Stimulated activated CD4-positive, alpha-beta T cell treated with anti-CD3 and anti-CD28 coated beads, Interleukin-2, amount 100 ng/mL, for 48 hours (primary cell): ENCODE measurements at regions not wholly inside any gene's neighbourhood (a gene's known extent, or its start where the extent isn't known, plus 50 kb on each side); places are given as distances from the start of the nearest gene placed in this dataset.

Experiments
- DNase-seq, 2 donors: peaks; one replicate each; pipeline ENCODE4 v3.0.0-alpha.2; 2020

GRCh38 chr5:143481697-143482531, 78.4 kb upstream of the NR3C1 start:
- no peak for DNase-seq

- DNase-seq, result no peak
Observed at GRCh38 chr5:143480001-143480400, 76.5 kb upstream of the NR3C1 start.

- no peak for DNase-seq
Observed at GRCh38 chr5:143479394-143479793, 75.9 kb upstream of the NR3C1 start.

GRCh38 chr5:143476601-143477211, 73.2 kb upstream of the NR3C1 start:
- no peak for DNase-seq

GRCh38 chr5:143474616-143475015, 71.1 kb upstream of the NR3C1 start:
- no peak for DNase-seq

- DNase-seq, result no peak
Observed at GRCh38 chr5:143473481-143473880, 70.0 kb upstream of the NR3C1 start.

GRCh38 chr5:143472576-143472975, 69.1 kb upstream of the NR3C1 start:
- no peak for DNase-seq

GRCh38 chr5:143471666-143472464, 68.4 kb upstream of the NR3C1 start:
- no peak for DNase-seq

GRCh38 chr5:143471041-143471509, 67.6 kb upstream of the NR3C1 start:
- DNase-seq, result no peak

- no peak for DNase-seq
Observed at GRCh38 chr5:143470120-143470519, 66.6 kb upstream of the NR3C1 start.

GRCh38 chr5:143469125-143469524, 65.6 kb upstream of the NR3C1 start:
- DNase-seq, result no peak

- DNase-seq, result no peak
Observed at GRCh38 chr5:143466632-143467031, 63.1 kb upstream of the NR3C1 start.

- DNase-seq, result no peak
Observed at GRCh38 chr5:143464723-143465490, 61.4 kb upstream of the NR3C1 start.

- no peak for DNase-seq
Observed at GRCh38 chr5:143462431-143462830, 58.9 kb upstream of the NR3C1 start.

- no peak for DNase-seq
Observed at GRCh38 chr5:143459433-143459832, 55.9 kb upstream of the NR3C1 start.

GRCh38 chr5:143456952-143457547, 53.6 kb upstream of the NR3C1 start:
- no peak for DNase-seq

- DNase-seq, result no peak
Observed at GRCh38 chr5:143454936-143455516, 51.5 kb upstream of the NR3C1 start.

GRCh38 chr5:143453720-143454119, 50.2 kb upstream of the NR3C1 start:
- no peak for DNase-seq
